ENCODE measurements at regions not wholly inside any gene's neighbourhood (a gene's known extent, or its start where the extent isn't known, plus 50 kb on each side); places are given as distances from the start of the nearest gene placed in this dataset.

- no peak for TF ChIP-seq CTCF (IDR thresholded peaks at IDR 0.05)
- TF ChIP-seq POLR2A (IDR thresholded peaks at IDR 0.05) = no peak
Observed at GRCh38 chrX:78595901-78596502, 63.1 kb downstream of the RTL3 start.
